Hepatocyte (in vitro differentiated cells): ENCODE measurements at regions not wholly inside any gene's neighbourhood (a gene's known extent, or its start where the extent isn't known, plus 50 kb on each side); places are given as distances from the start of the nearest gene placed in this dataset.
A peak's percentile ranks its signal among the peaks of the same experiment; 100 is the strongest.

Experiments used
- DNase-seq: peaks from one replicate; pipeline ENCODE4 v3.0.0-alpha.2; 2016; ENCODE audit warnings: low spot score
- H2AFZ ChIP-seq: fragments of 200-600 bp; sonication (generic); 2 replicates; pipeline ENCODE4 v1.6.0; 2016; ENCODE audit warnings: antibody characterized with exemption, mild to moderate bottlenecking
- H3K27ac ChIP-seq: fragments of 200-600 bp; sonication (generic); 2 replicates; pipeline ENCODE4 v1.5.1; 2016; ENCODE audit warnings: mild to moderate bottlenecking
- H3K27me3 ChIP-seq: fragments of 200-600 bp; sonication (generic); 2 replicates; pipeline ENCODE4 v1.6.1; 2016
- H3K36me3 ChIP-seq: fragments of 200-600 bp; sonication (generic); replicated peaks from 2 replicates; pipeline ENCODE4 v1.5.1; 2016; ENCODE audit warnings: low read depth; ENCODE audit not compliant: insufficient read depth
- H3K4me1 ChIP-seq: fragments of 200-600 bp; sonication (generic); 2 replicates; pipeline ENCODE4 v1.5.1; 2016; ENCODE audit warnings: mild to moderate bottlenecking, moderate library complexity; ENCODE audit not compliant: insufficient read depth
- H3K4me2 ChIP-seq: fragments of 200-600 bp; sonication (generic); 2 replicates; pipeline ENCODE4 v1.6.0; 2016
- H3K4me3 ChIP-seq: fragments of 200-600 bp; sonication (generic); 2 replicates; pipeline ENCODE4 v1.5.1; 2016; ENCODE audit warnings: mild to moderate bottlenecking
- H3K79me2 ChIP-seq: fragments of 200-600 bp; sonication (generic); 2 replicates; pipeline ENCODE4 v1.6.0; 2017; ENCODE audit warnings: mild to moderate bottlenecking
- H3K9me2 ChIP-seq: fragments of 200-600 bp; sonication (generic); replicated peaks from 2 replicates; pipeline ENCODE4 v1.6.0; 2017; ENCODE audit warnings: mild to moderate bottlenecking; ENCODE audit not compliant: insufficient read depth
- H3K9me3 ChIP-seq: fragments of 200-600 bp; sonication (generic); 2 replicates; pipeline ENCODE4 v1.5.1; 2016; ENCODE audit warnings: low read depth, mild to moderate bottlenecking
- H4K20me1 ChIP-seq: fragments of 200-600 bp; sonication (generic); 2 replicates; pipeline ENCODE4 v1.6.0; 2016; ENCODE audit warnings: mild to moderate bottlenecking; ENCODE audit not compliant: insufficient read depth, poor library complexity, severe bottlenecking
- EZH2 ChIP-seq: fragments of 200-600 bp; sonication (generic); IDR thresholded peaks from 2 replicates; pipeline ENCODE4 v1.6.1; 2016; ENCODE audit warnings: antibody characterized with exemption, mild to moderate bottlenecking, borderline replicate concordance
- EZH2phosphoT487 ChIP-seq: fragments of 200-600 bp; sonication (generic); IDR thresholded peaks from one replicate; pipeline ENCODE4 v1.6.1; 2018; ENCODE audit warnings: antibody characterized with exemption, mild to moderate bottlenecking, low read depth, moderate library complexity; ENCODE audit not compliant: unreplicated experiment, severe bottlenecking
- WGBS: methylation state at CpG from one replicate; pipeline ENCODE4 v1.1.6; 2016; ENCODE audit warnings: low lambda C conversion rate; ENCODE audit errors: missing lambda C conversion rate; 5-methylcytosine and 5-hydroxymethylcytosine counted together
- TF ChIP-seq, protein P1 (sequence below): fragments of 200-600 bp; sonication (generic); IDR thresholded peaks from 2 replicates; pipeline ENCODE4 v1.5.1; 2016; ENCODE audit warnings: antibody characterized with exemption, mild to moderate bottlenecking; ENCODE audit not compliant: poor library complexity

DNA sequence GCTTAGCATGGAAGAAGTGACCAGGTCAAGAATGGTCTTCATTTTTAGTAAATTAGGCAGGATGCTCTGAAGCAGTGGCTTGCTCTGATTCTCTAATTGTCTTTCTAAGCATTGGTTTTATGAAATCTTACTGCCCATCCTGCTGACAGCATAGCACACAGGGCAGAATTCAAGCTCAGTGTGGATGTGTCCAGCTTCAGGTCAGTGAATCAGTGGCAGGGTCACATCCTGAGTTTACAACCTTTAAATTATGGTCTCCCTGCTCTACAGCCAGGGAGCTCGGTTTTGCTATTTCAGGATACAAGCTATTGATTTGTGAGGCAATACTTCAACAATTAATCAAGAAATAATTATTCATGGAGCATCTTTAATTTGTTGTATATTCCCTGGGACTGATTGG is 202.3 kb upstream of the RXFP2 start:
- Histone ChIP-seq H3K9me2 (no peaks in the 10 kb centered on the region), H3K4me2 (no peak overlapping the region), H3K79me2 (no peaks in the 10 kb centered on the region), H3K27ac (no peak overlapping the region), H2AFZ (no peak overlapping the region), H3K27me3 (no peaks in the 10 kb centered on the region), H3K4me1 (no peaks in the 10 kb centered on the region), H3K9me3 (no peaks in the 10 kb centered on the region), H3K4me3 (no peak overlapping the region), H3K36me3 (no peaks in the 10 kb centered on the region), H4K20me1 (no peaks in the 10 kb centered on the region)
- no peak for TF ChIP-seq EZH2
- TF ChIP-seq, protein P1, sequence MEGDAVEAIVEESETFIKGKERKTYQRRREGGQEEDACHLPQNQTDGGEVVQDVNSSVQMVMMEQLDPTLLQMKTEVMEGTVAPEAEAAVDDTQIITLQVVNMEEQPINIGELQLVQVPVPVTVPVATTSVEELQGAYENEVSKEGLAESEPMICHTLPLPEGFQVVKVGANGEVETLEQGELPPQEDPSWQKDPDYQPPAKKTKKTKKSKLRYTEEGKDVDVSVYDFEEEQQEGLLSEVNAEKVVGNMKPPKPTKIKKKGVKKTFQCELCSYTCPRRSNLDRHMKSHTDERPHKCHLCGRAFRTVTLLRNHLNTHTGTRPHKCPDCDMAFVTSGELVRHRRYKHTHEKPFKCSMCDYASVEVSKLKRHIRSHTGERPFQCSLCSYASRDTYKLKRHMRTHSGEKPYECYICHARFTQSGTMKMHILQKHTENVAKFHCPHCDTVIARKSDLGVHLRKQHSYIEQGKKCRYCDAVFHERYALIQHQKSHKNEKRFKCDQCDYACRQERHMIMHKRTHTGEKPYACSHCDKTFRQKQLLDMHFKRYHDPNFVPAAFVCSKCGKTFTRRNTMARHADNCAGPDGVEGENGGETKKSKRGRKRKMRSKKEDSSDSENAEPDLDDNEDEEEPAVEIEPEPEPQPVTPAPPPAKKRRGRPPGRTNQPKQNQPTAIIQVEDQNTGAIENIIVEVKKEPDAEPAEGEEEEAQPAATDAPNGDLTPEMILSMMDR: no peak
- no peak for TF ChIP-seq EZH2phosphoT487
- no peak for DNase-seq
- WGBS: 86% methylated on average over 1 of the region's 1 CpG

DNA sequence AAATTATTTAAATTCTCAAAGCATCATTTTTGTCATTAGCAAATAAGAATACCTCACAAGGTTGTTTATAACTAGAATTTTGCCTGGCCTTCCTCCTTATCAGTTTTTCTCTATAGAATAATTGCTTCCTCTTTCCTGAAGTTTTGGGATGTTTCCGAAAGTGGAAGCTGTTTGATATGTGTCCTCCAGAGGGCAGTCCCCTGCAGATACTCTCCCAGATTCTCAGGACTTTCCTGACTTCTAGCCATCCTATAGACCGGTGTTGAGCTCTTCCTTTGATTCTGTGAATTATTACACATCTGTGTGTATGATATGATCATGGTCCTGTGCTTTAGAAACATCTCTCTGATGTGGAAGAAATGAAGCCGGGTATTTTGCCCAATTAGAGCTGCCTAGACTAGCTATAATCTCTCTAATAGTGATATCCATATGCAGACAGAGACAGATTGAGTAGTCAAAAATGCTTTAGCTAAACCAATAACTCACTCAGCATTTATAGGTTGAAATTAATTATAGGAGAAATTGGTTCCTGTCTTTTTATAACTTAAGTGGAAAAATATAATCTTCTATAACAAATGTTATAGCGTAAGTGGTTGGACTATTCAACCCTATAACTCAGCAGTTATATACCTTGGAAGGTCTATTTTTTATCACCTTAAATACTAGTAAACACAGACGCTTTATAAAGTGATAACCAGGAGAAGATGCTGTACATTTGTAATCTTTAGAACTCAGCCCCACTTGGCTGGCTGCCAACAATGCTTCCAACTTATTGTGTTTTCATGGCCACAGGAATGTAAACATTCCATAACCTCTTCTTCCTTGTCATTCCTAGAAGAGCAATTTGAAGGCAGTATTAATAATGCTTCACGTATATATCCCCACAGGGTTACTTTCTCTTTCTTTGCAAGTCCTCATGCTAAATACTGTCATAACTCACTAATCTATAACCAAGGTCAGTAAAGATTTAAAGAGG is 201.0 kb upstream of the RXFP2 start:
- TF ChIP-seq EZH2: no peak
- TF ChIP-seq, protein P1: peak; percentile 69
- Histone ChIP-seq H3K9me2 (no peaks in the 10 kb centered on the region), H3K27ac (no peak overlapping the region), H3K4me3 (no peak overlapping the region), H4K20me1 (no peaks in the 10 kb centered on the region), H3K27me3 (no peaks in the 10 kb centered on the region), H3K4me1 (no peaks in the 10 kb centered on the region), H3K9me3 (no peaks in the 10 kb centered on the region), H2AFZ (no peak overlapping the region), H3K36me3 (no peaks in the 10 kb centered on the region), H3K79me2 (no peaks in the 10 kb centered on the region), H3K4me2 (peak overlapping the region; percentile 18)
- WGBS: 36% methylated on average over 6 of the region's 6 CpGs
- peak; percentile 58 for DNase-seq

DNA sequence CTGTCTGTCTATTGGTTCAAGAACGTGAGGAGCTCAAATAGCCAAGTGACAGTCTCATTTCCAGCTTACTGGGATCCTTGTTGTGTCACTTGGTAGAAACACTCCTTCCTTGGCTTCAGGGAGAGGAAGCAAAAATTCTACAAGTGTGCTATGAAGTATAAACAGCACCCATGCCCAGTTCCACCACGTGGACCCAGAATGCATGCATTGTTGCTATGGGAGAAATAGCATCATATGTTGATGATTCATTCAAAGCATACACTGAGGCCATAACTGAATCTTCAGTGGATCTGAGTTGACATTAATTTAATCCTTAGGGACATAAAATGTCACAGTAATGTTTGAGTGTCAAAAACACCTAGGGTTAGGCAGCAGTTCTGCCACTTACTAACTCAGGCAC is 199.0 kb upstream of the RXFP2 start:
- Histone ChIP-seq H3K36me3 (no peaks in the 10 kb centered on the region), H3K79me2 (no peaks in the 10 kb centered on the region), H3K9me2 (no peaks in the 10 kb centered on the region), H4K20me1 (no peaks in the 10 kb centered on the region), H2AFZ (no peak overlapping the region), H3K27me3 (no peaks in the 10 kb centered on the region), H3K4me3 (no peak overlapping the region), H3K4me2 (no peak overlapping the region), H3K4me1 (no peaks in the 10 kb centered on the region), H3K9me3 (no peaks in the 10 kb centered on the region), H3K27ac (no peak overlapping the region)
- no peak for DNase-seq
- WGBS: 67% methylated on average over 2 of the region's 2 CpGs
- TF ChIP-seq EZH2 (no peak), EZH2phosphoT487 (no peak)
- TF ChIP-seq, protein P1: no peak
